ENCODE measurements at regions not wholly inside any gene's neighbourhood (a gene's known extent, or its start where the extent isn't known, plus 50 kb on each side); places are given as distances from the start of the nearest gene placed in this dataset.
"Not testable (repeated sequence)": the region's sequence is repeated elsewhere in the genome, so short reads cannot be mapped to it uniquely, and the experiment has no call there.

DNA sequence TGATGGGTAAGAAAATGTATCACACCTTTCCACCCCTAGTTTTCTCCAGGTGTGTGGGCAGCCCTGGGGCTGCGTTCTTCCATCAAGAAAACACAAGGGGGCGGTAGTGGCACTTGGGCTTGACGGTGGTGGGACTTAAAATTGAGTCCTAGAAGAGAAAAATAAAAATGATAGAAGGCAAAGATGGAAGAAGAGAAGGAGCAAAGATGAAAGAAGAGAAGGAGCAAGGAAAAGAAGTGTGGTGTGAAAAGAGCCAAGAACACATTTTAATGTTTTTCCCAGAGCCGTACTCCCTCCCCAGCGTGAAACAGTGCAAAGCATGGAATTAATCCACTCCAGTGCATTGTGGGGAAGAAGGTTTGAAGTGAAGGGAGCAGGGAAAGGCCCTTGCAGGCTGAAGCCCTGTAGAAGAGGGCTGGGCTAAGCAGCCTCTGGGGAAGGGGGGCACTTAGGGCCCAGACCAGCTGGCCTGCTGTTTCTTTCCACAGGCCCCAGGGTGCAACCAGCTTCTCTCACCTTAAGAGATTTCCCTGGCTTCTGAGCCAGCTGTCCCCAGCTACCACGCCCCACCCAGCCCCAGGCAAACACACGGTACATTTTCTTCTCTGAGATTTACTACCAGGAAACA is 256.8 kb downstream of the RNF152 start:
- peak; percentile 58 for DNase-seq (ENCODE audit: low read depth)
- TF ChIP-seq, protein P1, sequence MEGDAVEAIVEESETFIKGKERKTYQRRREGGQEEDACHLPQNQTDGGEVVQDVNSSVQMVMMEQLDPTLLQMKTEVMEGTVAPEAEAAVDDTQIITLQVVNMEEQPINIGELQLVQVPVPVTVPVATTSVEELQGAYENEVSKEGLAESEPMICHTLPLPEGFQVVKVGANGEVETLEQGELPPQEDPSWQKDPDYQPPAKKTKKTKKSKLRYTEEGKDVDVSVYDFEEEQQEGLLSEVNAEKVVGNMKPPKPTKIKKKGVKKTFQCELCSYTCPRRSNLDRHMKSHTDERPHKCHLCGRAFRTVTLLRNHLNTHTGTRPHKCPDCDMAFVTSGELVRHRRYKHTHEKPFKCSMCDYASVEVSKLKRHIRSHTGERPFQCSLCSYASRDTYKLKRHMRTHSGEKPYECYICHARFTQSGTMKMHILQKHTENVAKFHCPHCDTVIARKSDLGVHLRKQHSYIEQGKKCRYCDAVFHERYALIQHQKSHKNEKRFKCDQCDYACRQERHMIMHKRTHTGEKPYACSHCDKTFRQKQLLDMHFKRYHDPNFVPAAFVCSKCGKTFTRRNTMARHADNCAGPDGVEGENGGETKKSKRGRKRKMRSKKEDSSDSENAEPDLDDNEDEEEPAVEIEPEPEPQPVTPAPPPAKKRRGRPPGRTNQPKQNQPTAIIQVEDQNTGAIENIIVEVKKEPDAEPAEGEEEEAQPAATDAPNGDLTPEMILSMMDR (IDR thresholded peaks at IDR 0.05; ENCODE audit: insufficient read depth, low read depth, low read length, missing control alignments), result peak; percentile 74
- no peak overlapping the region for H3K4me3 ChIP-seq (ENCODE audit: low read length)

DNA sequence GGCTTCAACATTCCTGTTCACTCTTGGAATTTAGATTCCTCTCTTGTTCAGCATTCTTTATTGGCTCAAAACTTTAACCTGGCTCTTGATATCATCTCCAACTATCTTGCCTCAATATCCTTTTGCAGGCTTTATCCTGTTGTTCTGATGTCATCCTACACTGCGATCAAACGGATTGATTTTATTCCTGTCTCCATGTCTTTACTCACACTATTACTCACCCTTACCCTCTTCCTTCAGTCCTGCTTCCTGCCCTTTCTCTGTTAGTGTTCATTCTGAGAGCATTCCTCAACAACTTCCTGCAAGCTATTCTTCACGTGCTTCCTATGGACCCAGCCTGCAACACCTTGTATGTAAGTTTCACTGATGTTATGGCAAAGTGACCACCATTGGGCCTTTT is 264.7 kb downstream of the RNF152 start:
- H3K4me3 ChIP-seq (ENCODE audit: low read length), result no peak overlapping the region
- DNase-seq (ENCODE audit: low read depth), result peak; percentile 72
- TF ChIP-seq, protein P1 (IDR thresholded peaks at IDR 0.05; ENCODE audit: insufficient read depth, low read depth, low read length, missing control alignments), result no peak

DNA sequence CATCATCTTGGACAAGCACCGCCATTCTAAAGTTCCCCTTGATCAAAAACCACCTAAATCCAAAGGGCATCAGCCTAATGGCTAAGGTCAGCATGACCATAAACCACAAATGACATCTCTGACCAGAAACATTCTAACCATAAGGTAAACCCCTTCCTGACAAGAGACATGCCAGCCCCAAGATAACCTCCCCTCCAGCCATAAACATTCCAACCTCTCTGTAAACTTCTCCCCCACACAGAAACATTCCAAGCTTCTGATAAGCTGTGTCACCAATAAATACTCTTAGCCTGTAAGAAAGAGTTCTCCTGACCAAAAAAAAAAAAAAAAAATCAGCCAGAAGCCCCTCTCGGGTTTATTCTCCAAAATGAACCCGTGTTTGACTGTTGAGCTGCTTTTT is 268.2 kb downstream of the RNF152 start:
- not testable (repeated sequence) for DNase-seq (ENCODE audit: low read depth); H3K4me3 ChIP-seq (ENCODE audit: low read length)

DNA sequence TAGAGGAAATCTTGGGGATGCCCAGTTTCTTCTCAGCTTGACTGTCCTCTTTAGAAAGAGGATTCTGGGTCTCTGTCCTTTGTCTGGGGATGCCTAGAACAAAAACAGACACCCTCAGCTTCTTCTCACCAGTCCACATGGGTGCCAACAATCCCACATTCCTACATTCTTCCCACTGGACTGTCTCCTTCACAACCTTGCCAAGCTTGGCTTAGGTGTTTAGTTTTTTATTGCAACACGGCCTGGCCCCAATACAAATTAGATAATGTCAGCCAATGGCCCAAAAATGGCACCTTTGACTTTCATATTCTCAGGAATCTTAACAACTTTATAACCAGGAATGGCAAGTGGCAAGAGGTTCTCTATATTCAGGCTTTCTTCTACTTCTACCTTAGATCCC is 273.0 kb downstream of the RNF152 start:
- DNase-seq (ENCODE audit: low read depth), result no peak
- H3K4me3 ChIP-seq (ENCODE audit: low read length), result no peak overlapping the region
- TF ChIP-seq, protein P1 (IDR thresholded peaks at IDR 0.05; ENCODE audit: insufficient read depth, low read depth, low read length, missing control alignments), result no peak

DNA sequence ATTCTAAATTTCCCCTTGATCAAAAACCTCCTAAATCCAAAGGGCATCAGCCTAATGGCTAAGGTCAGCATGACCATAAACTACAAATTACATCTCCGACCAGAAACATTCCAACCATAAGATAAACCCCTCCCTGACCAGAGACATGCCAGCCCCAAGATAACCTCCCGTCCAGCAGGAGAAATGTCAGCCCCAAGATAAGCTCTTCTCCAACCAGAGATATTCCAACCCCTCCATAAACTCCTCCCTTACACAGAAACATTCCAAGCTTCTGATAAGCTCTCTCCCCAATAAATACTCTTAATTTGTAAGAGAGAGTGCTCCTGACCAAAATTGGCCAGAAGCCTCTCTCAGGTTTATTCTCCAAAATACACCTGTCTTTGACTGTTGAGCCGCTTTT is 274.0 kb downstream of the RNF152 start:
- H3K4me3 ChIP-seq (ENCODE audit: low read length), result no peak overlapping the region
- DNase-seq (ENCODE audit: low read depth), result no peak
- TF ChIP-seq, protein P1 (IDR thresholded peaks at IDR 0.05; ENCODE audit: insufficient read depth, low read depth, low read length, missing control alignments), result no peak

DNA sequence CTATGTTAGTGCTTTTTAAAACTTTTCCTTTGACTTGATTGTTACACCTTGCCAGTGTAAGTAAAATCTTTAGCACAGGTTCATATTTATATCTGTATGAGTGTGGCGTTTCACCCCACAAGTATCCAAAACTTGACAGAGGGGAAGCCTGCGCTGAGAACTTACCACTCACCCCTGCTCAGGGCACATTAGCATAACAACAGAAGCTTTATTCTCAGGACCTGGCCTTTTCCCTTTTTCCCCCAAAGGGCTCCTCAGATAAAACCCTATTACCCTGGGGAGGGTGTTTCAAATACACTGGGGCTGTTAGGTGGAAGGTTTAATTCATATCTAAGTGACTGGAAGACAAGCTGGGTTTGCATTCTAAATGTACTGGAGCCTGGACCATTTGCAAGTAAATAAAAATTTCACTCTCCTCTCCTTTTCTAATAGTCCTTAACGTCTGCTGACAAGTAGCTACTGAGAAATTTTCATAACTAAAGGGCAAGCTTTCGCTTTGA is 276.6 kb downstream of the RNF152 start:
- TF ChIP-seq, protein P1 (IDR thresholded peaks at IDR 0.05; ENCODE audit: insufficient read depth, low read depth, low read length, missing control alignments), result no peak
- no peak overlapping the region for H3K4me3 ChIP-seq (ENCODE audit: low read length)

DNA sequence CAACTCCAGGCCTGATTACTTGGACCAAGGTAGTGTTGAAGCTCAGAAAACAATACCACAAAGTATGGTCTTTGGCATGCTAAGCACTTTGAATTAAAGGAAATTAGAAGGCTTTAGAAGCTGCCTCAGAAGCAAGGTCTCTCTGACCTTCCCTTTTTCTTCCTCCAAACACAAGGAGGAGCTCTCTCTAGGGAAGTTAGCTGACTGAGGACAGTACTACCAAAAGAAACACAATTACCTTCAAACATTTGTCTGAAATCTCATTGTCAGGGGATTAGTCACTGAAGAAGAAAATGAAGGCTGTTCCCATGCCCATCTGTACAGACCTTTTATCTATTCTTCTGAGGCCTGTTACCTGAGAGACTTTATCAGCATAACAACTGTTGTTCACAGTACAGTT is 279.3 kb downstream of the CDH20 start:
- H3K4me3 ChIP-seq (ENCODE audit: low read length), result no peak overlapping the region
- TF ChIP-seq, protein P1 (IDR thresholded peaks at IDR 0.05; ENCODE audit: insufficient read depth, low read depth, low read length, missing control alignments), result peak; percentile 35
- DNase-seq (ENCODE audit: low read depth), result no peak

More for the DNA sequence above, 276.6 kb downstream of the RNF152 start:
- no peak for DNase-seq (ENCODE audit: low read depth)

All from epithelial cell of esophagus (primary cell).